Effector memory CD8-positive, alpha-beta T cell (primary cell): ENCODE measurements at regions not wholly inside any gene's neighbourhood (a gene's known extent, or its start where the extent isn't known, plus 50 kb on each side); places are given as distances from the start of the nearest gene placed in this dataset.

Source experiments
- ATAC-seq: fragments of 150-1000 bp; cut with Tn5 transposase; replicated peaks from 2 replicates; pipeline ENCODE4 v1.10.0; 2021; ENCODE audit warnings: mild to moderate bottlenecking, moderate library complexity
- DNase-seq, 3 experiments: peaks; one replicate each; pipeline ENCODE4 v3.0.0; 2021
- H3K27ac Mint-ChIP-seq, 2 donors: one replicate each; pipeline ENCODE4 v1.8.0; 2022; ENCODE audit warnings: mild to moderate bottlenecking in 2 of 2, mixed read lengths in 2 of 2, moderate library complexity in 2 of 2
- H3K27me3 Mint-ChIP-seq, 2 donors: one replicate each; pipeline ENCODE4 v1.8.0; 2022; ENCODE audit warnings: mixed read lengths in 2 of 2
- H3K36me3 Mint-ChIP-seq: one replicate; pipeline ENCODE4 v1.8.0; 2022; ENCODE audit warnings: mild to moderate bottlenecking, moderate library complexity, mixed read lengths; ENCODE audit not compliant: insufficient read depth
- H3K4me1 Mint-ChIP-seq, 2 donors: one replicate each; pipeline ENCODE4 v1.8.0; 2022; ENCODE audit warnings: low read depth in 2 of 2, mixed read lengths in 2 of 2
- H3K4me3 Mint-ChIP-seq, 2 donors: one replicate each; pipeline ENCODE4 v1.8.0; 2022; ENCODE audit warnings: mild to moderate bottlenecking in 2 of 2, mixed read lengths in 2 of 2, moderate library complexity in 2 of 2
- H3K9me3 Mint-ChIP-seq, 2 donors: one replicate each; pipeline ENCODE4 v1.8.0; 2022; ENCODE audit warnings: mixed read lengths in 2 of 2

DNA sequence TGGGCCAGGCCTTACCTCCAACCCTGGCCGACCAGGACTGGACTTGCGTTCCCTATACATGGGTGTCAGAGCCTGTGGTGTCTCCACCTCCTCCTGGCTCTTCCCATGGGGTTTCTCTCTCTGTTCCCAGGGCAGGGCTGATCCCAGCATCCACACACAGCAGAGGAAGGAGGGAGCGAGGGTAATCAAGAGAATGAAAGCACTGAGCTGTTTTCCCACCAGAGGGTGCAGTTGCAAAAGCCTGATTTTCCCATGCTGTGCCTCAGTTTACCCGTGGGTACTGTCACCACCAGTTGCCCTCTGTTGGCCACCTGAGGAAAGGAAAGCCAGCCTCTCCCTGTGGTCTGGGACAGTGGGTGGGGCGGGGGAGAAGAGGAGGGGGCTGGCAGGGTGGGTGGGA is 249.7 kb upstream of the GSE1 start:
- no peaks in the 10 kb centered on the region for H3K9me3 Mint-ChIP-seq
- H3K36me3 Mint-ChIP-seq, result no peaks in the 10 kb centered on the region
- H3K27me3 Mint-ChIP-seq, result peaks cover 16 to 62% of the 10 kb centered on the region in 2 donors
- ATAC-seq (no peak), DNase-seq (no peak)
- H3K4me1 Mint-ChIP-seq, result peaks cover 0 to 2% of the 10 kb centered on the region in 2 donors
- H3K4me3 Mint-ChIP-seq, result no peak overlapping the region
- H3K27ac Mint-ChIP-seq, result no peak overlapping the region

DNA sequence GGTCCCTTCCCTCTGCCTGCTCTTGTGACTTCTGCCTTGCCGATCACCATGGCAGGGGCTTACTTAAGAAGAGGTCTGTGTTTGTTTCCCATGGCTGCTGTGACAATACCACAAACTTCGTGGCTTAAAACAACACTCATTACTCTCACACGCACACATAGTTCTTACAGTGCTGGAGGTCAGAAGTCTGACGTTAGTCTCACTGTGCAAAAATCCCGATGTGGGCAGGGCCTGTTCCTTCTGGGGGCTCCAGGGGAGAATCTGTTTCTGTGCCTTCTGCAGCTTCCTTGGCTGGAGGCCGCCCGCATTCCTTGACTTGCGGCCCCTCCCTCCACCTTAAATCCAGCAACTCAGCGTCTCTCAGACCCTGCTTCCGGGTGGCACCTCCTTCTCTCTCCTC is 249.2 kb upstream of the GSE1 start:
- DNase-seq, result no peak
- peaks cover 0 to 2% of the 10 kb centered on the region in 2 donors for H3K4me1 Mint-ChIP-seq
- H3K27ac Mint-ChIP-seq, result no peak overlapping the region
- H3K36me3 Mint-ChIP-seq, result no peaks in the 10 kb centered on the region
- no peak for ATAC-seq
- no peak overlapping the region for H3K4me3 Mint-ChIP-seq
- no peaks in the 10 kb centered on the region for H3K9me3 Mint-ChIP-seq
- peaks cover 16 to 60% of the 10 kb centered on the region in 2 donors for H3K27me3 Mint-ChIP-seq

DNA sequence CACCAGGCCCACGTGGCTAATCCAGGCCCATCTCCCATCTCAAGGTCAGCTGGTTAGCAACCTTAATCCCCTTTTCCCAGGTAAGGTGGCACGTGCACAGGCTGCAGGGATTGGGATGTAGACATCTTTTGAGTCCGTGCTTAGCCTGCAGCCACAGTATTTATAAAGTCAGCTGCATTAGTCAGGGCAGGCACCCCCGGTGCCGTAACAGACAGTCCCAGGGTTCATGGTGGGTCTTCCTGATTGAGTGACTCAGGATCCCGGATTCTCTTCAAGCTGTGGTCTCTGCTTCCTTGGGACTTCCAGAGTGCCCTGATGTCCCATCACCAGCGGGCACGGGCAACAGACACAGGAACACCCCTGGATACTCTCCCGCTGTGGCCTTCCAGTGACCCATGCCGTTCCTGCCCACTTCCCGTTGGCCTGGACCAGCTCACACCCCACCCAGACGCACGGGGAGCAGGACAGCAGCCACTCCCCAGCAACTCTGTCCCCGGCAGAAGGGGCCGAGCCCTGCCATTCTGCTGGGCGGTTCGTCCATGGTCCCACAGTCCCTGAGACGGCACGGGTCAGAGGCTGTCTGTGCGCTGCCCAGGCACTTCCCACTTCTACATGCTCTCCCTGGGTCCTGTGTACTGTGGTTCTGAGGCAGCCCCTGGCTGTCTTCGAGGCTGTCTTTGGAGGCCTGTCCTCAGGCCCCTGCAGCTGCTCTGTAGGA is 248.6 kb upstream of the GSE1 start:
- no peak for DNase-seq
- Mint-ChIP-seq H3K4me1 (no peaks in the 10 kb centered on the region), H3K27me3 (peaks cover 16 to 60% of the 10 kb centered on the region in 2 donors), H3K4me3 (no peak overlapping the region), H3K27ac (no peak overlapping the region), H3K36me3 (no peaks in the 10 kb centered on the region), H3K9me3 (no peaks in the 10 kb centered on the region)
- no peak for ATAC-seq

DNA sequence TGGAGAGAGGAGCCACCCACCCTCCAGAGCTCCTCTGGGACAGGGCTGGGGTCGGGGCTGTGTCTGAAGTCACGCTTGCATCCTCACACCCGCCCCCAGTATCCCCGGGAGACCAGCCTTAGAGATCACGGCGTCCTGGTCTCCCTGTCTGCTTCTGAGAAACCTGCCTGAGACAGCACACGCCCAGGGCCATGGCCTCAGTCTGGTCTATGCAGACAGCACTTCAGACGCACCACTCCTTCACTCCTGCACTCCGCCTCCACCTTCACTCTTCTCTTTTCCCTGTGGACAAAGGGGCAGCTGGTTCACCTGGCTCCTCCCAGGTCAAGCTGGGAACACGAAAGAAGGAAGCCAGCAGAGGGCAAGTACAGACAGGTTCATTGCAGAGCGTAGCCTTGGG is 248.0 kb upstream of the GSE1 start:
- peaks cover 16 to 62% of the 10 kb centered on the region in 2 donors for H3K27me3 Mint-ChIP-seq
- H3K27ac Mint-ChIP-seq, result no peak overlapping the region
- no peaks in the 10 kb centered on the region for H3K36me3 Mint-ChIP-seq
- no peaks in the 10 kb centered on the region for H3K4me1 Mint-ChIP-seq
- no peak for ATAC-seq
- no peak for DNase-seq
- no peak overlapping the region for H3K4me3 Mint-ChIP-seq
- no peaks in the 10 kb centered on the region for H3K9me3 Mint-ChIP-seq

DNA sequence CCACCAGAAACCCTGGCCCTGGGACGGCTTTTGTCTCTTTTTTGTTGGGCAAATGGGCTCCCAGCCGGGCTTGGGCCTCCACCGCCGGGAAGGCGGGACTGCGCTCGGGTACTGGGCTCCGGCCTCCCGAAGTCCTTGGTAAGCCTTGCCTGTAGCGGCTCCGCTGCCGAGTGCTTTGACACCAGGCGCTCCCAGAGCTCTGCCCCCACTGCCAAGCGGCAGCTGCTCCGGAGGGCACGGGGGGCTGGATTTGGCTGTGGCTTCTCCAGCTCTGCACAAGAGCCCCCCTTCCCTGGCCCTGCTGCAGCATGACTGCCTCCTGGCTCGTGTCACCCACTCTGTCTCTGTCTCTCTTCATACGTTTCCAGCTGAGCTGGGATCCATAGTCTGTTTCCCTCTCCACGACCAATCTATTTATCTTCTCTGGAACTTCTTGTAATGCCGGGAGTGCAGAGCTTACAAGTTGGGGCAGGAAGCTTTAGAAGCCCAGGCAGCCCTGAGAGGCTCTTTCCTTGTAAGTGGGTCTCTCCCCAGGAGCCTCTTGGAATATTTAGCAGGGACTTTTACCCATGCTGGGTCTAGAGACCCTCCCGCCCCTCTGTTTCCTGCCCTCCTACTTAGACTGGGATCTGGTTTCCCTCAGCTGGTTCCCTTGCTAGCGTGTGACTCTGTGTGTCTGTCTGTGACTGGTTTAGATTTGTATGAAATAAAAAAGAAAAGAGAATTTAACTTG is 246.9 kb upstream of the GSE1 start:
- Mint-ChIP-seq H3K36me3 (no peaks in the 10 kb centered on the region), H3K4me1 (no peaks in the 10 kb centered on the region), H3K4me3 (no peak overlapping the region), H3K9me3 (no peaks in the 10 kb centered on the region), H3K27me3 (peaks cover 9 to 53% of the 10 kb centered on the region in 2 donors), H3K27ac (no peak overlapping the region)
- DNase-seq (no peak), ATAC-seq (no peak)

DNA sequence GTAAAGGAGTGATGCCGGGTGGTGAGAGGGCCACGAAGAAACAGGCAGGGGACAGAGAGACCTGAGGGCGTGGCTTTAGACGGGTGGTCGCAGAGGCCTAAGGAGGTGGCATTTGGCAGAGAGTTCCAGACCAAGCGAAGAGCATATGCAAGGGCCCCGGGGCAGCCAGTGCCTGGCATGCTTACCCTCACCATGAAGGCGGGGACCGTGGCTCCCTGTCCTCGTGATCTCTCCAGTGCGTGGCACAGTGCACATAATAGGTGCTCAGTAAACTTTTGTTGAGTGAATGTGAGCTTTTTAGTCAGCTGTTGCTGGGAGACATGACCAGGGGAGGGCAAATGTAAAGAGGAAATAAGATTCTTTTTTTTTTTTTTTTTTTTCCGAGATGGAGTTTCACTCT is 245.6 kb upstream of the GSE1 start:
- H3K4me3 Mint-ChIP-seq, result no peak overlapping the region
- H3K27ac Mint-ChIP-seq, result peak overlapping the region in 1 of 2 donors; percentile 51
- no peaks in the 10 kb centered on the region for H3K4me1 Mint-ChIP-seq
- H3K27me3 Mint-ChIP-seq, result peaks cover 5 to 47% of the 10 kb centered on the region in 2 donors
- DNase-seq (no peak), ATAC-seq (no peak)
- no peaks in the 10 kb centered on the region for H3K36me3 Mint-ChIP-seq
- no peaks in the 10 kb centered on the region for H3K9me3 Mint-ChIP-seq

DNA sequence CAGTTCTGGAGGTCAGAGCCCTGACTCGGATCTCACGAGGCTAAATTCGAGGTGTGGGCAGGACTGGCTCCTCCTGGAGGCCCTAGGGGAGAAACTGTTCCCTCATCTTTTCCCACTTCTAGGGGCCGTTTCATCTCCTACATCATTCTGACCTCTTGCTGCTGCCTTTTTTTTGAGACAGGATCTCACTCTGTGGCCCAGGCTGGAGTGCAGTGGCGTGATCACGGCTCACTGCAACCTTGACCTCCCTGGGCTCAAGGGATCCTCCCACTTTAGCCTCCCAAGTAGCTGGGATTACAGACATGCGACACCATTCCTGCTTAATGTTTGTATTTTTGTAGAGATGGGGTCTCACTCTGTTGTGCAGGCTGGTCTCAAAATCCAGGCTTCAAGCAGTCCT is 244.1 kb upstream of the GSE1 start:
- Mint-ChIP-seq H3K27me3 (peaks cover 5 to 40% of the 10 kb centered on the region in 2 donors), H3K4me1 (no peaks in the 10 kb centered on the region), H3K36me3 (no peaks in the 10 kb centered on the region), H3K27ac (no peak overlapping the region), H3K9me3 (no peaks in the 10 kb centered on the region), H3K4me3 (no peak overlapping the region)
- no peak for DNase-seq
- ATAC-seq, result no peak

DNA sequence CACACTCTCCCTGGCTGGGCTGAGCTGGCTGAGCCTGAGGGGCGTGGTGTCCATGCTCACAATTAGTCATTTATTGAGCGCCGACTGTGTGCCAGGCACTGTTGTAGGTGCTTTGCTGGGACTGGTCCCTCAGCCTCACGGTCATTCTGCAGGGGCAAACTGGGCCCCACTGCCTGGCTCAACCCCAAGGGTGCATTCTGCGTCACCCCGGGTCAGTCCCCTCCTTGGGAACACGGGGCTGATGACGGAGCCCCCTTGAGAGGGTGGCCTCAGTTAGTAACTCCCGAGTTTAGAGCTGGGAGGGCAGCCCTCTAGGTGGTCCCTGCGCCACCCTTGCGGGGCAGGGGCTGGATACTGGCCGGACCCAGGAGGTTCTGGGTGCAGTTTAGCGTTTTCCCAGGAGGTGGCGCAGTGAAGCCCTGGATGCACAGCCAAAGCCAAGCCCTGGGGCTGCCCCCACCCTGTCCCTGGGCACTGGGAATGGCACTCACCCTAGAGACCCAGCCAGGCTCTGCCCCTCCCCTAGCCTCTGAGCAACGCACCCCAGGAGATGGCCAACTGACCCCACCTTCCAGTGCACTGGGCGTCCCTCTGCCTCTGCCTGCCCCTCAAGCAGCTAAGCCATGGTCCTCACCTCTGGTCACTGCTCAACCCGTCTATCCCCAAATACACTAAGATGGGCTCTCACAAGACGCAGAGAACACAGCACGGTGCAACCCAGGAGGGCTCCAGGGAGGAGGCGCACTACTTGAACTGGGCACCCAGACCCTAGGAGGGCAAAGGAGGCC is 243.2 kb upstream of the GSE1 start:
- Mint-ChIP-seq H3K4me1 (no peaks in the 10 kb centered on the region), H3K27me3 (peaks cover 5 to 31% of the 10 kb centered on the region in 2 donors), H3K4me3 (no peak overlapping the region), H3K36me3 (no peaks in the 10 kb centered on the region), H3K9me3 (no peaks in the 10 kb centered on the region), H3K27ac (no peak overlapping the region)
- DNase-seq, result peak; percentile 30 to 48 (median 32)
- no peak for ATAC-seq

DNA sequence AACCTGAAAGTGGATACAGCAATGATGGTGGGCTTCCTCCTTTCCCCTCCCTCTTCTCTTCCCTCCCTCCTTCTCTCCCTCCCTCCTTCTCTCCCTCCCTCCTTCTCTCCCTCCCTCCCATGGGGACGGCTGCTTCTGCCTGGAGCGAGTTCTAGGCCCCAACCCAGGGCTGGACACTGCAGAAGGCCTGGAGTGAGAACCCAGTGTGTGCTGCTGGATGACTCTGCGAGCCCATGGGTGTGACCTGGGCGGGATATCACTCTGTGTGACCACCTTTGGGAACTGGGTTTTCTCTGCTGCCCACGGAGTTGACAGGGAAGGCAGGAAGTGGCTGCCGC is 242.6 kb upstream of the GSE1 start:
- Mint-ChIP-seq H3K4me1 (no peaks in the 10 kb centered on the region), H3K27ac (no peak overlapping the region), H3K27me3 (peaks cover 5 to 28% of the 10 kb centered on the region in 2 donors), H3K4me3 (no peak overlapping the region), H3K36me3 (no peaks in the 10 kb centered on the region), H3K9me3 (no peaks in the 10 kb centered on the region)
- ATAC-seq (no peak), DNase-seq (no peak)

DNA sequence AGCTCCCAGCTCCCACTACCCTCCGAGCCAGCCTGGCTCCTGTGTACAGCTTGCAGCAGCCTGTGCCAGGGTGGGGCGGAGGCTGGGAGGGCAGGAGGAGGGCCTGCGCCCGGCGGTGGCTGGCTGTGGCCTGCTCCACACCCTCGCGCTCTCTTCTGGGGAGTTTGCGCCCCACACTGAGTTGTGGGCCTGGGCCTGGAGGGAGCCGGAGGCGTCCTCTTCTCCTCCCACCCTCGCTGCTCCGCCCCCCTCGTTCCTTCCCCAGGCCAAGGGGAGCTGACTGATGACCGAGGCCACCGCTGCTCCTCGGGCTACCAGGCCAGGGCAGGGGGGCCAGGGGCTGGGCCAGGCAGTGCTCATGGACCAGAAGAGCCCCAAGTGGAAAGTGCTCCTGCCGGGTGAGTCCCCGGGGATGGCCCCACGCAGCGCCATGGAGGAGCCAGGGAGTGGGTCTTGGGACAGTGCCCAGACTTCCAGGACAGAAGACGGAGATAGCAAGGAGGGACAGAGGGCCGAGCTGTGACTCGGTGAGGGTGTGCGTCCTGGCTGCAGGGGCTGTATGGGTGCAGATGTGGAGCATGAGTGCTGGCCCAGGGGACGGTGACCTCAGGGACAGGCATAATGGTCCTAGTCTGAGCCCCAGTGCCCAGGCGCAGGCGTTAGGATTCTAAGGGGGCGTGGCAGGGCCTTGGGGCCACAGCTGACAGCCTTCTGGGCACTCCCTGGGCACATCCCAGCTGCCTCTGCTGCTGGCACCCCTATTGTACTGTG is 242.1 kb upstream of the GSE1 start:
- no peaks in the 10 kb centered on the region for H3K9me3 Mint-ChIP-seq
- no peak for DNase-seq
- H3K36me3 Mint-ChIP-seq, result no peaks in the 10 kb centered on the region

DNA sequence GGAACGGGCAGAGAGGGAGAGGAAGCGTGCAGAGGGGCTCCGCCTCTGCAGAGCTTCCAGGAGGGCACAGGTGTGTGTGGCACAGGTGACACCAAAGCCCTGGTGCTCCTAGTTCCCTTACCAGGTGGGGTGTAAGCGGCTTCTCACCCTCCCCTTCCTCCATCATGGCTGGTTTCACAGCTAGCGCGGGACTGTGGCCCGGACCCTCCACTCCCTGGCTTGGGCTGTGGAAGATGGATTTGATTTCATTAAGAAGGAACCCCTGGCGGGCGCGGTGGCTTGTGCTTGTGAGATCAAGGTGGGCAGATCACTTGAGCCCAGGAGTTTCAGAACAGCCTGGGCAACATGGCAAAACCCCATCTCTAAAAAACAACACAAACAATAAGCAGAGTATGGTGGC is 241.2 kb upstream of the GSE1 start:
- no peak for ATAC-seq
- no peaks in the 10 kb centered on the region for H3K9me3 Mint-ChIP-seq
- no peak overlapping the region for H3K27ac Mint-ChIP-seq

More for the DNA sequence above, 242.1 kb upstream of the GSE1 start:
- Mint-ChIP-seq H3K4me1 (no peaks in the 10 kb centered on the region), H3K4me3 (no peak overlapping the region), H3K27ac (no peak overlapping the region), H3K27me3 (peaks cover 5 to 27% of the 10 kb centered on the region in 2 donors)
- no peak for ATAC-seq

DNA sequence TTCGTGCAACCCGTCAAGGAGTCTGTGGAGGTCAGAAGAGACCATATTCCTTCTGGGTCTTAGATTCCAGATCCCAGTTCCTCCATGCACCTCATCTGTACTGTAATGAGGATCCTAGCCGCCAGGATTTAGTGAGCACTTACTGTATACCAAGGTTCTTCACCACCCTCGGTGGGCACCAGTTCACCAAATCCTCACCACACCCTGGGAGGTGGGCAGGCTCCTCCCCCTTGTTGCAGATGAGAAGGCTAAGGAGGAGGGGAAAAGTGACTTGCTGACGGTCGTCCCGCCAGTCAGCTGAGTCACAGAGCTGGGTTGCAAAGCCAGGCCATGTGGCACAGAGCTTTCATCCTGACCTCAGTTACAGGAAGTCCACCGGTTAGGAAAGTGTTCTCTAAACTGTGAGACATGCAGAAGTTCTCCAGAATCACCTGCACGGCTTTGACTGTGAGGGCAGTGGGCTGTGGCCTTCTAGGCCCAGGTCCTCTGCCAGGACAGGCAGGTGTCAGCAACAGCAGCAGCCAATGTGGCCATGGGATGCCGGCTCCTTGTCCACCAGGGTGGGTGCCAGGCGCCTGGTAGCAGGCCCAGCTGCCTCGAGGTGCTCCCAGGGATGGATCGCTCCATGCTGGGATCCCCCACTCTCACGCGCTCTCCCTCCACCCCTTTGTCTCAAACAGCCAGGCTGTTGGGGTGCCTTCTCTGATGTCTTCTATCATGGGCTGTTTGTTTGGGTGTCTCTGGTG is 240.3 kb upstream of the GSE1 start:
- Mint-ChIP-seq H3K36me3 (no peaks in the 10 kb centered on the region), H3K27me3 (peaks cover 9 to 28% of the 10 kb centered on the region in 2 donors), H3K4me3 (no peak overlapping the region), H3K27ac (no peak overlapping the region), H3K4me1 (no peaks in the 10 kb centered on the region), H3K9me3 (no peaks in the 10 kb centered on the region)
- DNase-seq, result no peak
- ATAC-seq, result no peak

More for the DNA sequence above, 241.2 kb upstream of the GSE1 start:
- H3K36me3 Mint-ChIP-seq, result no peaks in the 10 kb centered on the region
- no peak for DNase-seq
- peaks cover 5 to 27% of the 10 kb centered on the region in 2 donors for H3K27me3 Mint-ChIP-seq
- no peaks in the 10 kb centered on the region for H3K4me1 Mint-ChIP-seq
- no peak overlapping the region for H3K4me3 Mint-ChIP-seq
